ENCODE measurements at regions not wholly inside any gene's neighbourhood (a gene's known extent, or its start where the extent isn't known, plus 50 kb on each side); places are given as distances from the start of the nearest gene placed in this dataset.

- no peak for DNase-seq (ENCODE audit: low read depth in 2 of 2)
These were observed 139.9 kb upstream of the PLET1 start for GRCh38 chr11:112400476-112401014.

- no peak for DNase-seq (ENCODE audit: low read depth in 2 of 2)
These were observed 140.5 kb upstream of the PLET1 start for GRCh38 chr11:112401036-112401769.

DNA sequence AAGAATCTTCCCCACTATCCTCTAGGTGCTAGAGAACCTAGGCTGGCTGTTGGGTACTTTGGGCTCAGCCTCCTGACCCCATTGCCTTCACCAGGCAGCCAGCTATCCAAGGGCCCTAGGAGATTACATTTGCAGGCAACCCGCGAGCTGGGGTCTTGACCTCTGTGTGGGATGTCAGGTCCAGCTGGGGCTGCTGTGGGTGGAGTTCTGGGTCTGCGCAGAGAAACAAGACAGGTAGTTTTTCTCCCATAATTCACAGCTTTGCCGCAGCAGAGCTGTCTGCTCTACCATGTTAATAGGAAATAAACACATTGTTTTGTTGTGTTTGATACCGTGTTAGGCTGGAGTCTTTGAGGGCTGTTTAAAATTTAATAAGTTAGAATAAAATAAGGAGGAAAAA lies 142.8 kb upstream of the PLET1 start:
- no peak for DNase-seq (ENCODE audit: low read depth in 2 of 2)

DNA sequence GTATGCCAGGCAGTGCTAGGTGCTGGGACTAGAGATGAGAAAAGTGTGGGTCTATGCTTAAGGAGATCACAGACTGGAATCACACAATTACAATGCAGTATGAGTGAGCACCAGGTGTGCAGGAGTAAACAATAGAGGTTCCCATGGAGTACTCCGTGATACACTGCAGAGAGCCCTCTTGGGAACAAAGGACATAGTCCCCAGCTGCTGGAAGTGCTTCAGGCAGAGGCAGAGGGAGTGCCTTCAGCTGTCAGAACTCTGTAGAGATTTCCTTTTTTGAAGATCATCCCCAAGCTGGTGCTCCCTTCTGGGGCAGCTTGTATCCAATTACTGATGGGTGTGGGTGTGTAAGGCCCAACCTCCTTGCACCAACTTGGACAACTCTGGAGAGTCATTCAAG lies 143.5 kb upstream of the PLET1 start:
- no peak for DNase-seq (ENCODE audit: low read depth in 2 of 2)

DNA sequence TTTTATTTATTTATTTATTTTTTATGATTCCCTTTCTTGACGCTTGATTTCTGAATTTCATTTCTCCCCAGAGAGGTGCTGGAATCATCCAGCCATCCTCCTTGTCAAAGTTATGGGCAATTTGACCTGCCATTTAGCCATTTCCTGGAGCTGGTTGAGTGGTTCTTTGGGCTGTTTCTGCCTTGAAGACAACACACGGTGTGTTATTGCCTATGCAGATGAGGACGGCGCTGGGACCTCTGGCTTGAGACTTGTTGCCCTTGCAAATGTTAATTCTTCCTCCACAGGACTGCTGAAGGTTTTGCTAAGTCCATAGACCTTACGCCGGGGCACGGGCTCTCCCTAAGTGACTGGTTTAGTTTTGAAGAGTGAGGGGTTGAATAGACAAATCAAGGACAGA lies 147.9 kb upstream of the PLET1 start:
- no peak for DNase-seq (ENCODE audit: low read depth in 2 of 2)

DNA sequence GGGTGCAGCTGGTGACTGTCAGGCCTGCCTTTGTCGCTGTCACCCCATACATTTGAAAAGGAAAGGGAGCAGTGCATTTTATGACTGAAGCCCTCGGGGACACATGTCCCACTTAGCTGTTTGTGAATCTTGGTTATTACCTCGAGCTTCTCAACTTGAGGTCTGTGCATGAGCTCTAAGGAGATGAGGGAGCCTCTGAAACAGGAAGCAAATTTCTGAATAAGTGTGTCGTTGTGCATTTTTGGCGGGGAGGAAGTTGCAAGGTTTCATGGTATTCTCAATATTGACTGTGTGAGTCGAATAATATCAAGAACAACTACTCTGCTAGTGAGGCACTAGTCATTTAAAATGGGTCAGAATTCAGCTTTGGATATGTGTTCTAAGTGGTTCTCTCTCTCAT lies 149.7 kb upstream of the PLET1 start:
- no peak for DNase-seq (ENCODE audit: low read depth in 2 of 2)

GRCh38 chr11:112412383-112412782 lies 151.7 kb upstream of the PLET1 start:
- no peak for DNase-seq (ENCODE audit: low read depth in 2 of 2)

DNA sequence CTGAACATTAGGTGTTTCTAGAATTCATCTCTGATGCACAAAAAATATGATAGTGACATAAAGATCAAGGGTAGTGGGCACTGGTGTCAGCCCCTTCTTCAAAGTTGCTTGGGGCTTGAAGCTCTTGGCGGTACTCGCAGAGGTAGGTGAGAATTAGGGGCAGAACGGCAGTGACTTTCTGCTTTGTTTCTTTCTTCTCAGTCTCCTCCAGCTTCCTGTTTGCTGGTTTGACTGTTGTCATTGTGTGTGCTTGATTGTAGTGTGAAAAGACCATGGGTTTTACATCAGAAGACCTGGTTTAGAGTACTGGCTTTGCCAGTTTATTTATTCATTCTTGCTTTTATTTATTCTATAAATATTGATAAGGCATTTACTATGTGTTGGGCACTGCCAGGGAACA lies 156.7 kb upstream of the PLET1 start:
- no peak for DNase-seq (ENCODE audit: low read depth in 2 of 2)

- no peak for DNase-seq (ENCODE audit: low read depth in 2 of 2)
These were observed 157.8 kb upstream of the PLET1 start for GRCh38 chr11:112418438-112418837.

- no peak for DNase-seq (ENCODE audit: low read depth in 2 of 2)
These were observed 161.2 kb upstream of the PLET1 start for GRCh38 chr11:112421879-112422278.

DNA sequence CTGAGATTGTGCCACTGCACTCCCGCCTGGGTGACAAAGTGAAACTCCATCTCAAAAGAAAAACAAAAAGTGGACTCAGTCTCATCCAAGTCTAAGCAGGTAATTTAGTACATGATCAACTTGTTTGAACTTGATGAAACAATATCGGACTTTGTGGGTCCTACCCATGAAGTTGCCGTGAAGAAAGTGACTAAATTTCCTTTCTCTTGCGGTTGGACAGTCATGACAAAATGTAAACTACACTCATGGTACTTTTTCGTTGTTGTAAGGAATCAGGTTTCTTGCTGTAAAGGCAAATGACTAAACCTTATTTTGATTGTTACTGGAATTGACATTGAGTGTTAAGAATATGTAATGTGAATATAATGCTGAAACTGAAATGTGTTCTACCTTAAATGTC lies 164.5 kb upstream of the PLET1 start:
- DNase-seq (ENCODE audit: low read depth in 2 of 2), result no peak

- DNase-seq (ENCODE audit: low read depth in 2 of 2), result no peak
These were observed 176.4 kb upstream of the PLET1 start for GRCh38 chr11:112437096-112437495.

DNA sequence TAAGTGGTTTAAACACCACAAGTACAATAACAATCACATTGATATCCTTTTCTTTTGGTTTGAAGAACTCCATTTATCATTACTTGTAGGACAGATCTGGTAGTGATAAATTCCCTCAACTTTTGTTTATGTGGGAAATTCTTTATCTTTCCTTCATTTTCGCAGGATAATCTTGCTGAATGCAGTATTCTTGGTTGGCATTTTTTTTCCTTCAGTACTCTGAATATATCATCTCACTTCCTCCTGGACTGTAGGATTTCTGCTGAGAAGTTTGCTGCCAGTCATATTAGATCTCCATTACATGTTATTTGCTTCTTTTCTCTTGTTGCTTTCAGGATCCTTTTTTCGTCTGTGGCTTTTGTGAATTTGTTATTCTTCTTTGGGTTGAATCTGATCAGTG lies 179.0 kb upstream of the PLET1 start:
- no peak for DNase-seq (ENCODE audit: low read depth in 2 of 2)

- no peak for DNase-seq (ENCODE audit: low read depth in 2 of 2)
These were observed 179.9 kb upstream of the PLET1 start for GRCh38 chr11:112440518-112440917.

- DNase-seq (ENCODE audit: low read depth in 2 of 2), result no peak
These were observed 187.5 kb upstream of the PLET1 start for GRCh38 chr11:112448168-112448567.

- no peak for DNase-seq (ENCODE audit: low read depth in 2 of 2)
These were observed 188.1 kb upstream of the PLET1 start for GRCh38 chr11:112448806-112449205.

DNA sequence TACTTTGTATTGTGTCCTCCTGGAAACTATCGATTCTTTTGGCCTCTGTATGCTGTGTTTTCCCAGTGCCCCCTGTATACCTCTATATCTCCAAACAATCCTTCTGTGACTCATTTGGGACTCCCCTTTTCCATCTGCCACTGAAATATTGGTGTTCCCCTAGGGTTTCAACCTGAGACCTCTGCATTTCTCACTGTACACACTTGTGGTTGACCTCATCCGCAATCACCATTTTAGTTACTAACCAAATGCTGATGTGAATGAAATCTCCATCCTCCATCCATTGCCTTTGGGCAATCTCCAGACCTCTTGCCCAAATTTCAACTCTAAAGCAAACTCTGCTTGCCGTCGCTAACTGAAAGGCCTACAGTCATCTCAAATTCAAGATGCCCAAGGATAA lies 190.6 kb upstream of the PLET1 start:
- DNase-seq (ENCODE audit: low read depth in 2 of 2), result no peak

- no peak for DNase-seq (ENCODE audit: low read depth in 2 of 2)
These were observed 193.2 kb upstream of the PLET1 start for GRCh38 chr11:112453601-112454577.

DNA sequence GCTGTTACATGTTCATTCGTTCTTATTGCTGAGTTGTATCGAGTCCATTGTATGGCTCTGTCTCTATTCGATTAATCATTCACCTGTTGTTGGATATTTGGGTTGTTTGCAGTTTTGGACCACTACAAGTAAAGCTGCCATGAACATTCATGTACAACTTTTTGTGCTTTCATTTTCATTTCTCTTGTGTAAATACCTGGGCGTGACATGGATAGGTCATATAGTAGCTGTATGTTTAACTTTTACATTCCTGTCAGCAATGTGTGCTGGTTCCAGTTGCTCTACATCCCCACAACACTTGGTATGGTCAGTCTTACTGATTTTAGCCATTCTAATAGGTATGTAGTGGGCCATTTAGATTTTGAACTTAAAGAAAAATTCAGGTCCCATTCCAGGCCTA lies 194.2 kb upstream of the PLET1 start:
- DNase-seq (ENCODE audit: low read depth in 2 of 2), result no peak

DNA sequence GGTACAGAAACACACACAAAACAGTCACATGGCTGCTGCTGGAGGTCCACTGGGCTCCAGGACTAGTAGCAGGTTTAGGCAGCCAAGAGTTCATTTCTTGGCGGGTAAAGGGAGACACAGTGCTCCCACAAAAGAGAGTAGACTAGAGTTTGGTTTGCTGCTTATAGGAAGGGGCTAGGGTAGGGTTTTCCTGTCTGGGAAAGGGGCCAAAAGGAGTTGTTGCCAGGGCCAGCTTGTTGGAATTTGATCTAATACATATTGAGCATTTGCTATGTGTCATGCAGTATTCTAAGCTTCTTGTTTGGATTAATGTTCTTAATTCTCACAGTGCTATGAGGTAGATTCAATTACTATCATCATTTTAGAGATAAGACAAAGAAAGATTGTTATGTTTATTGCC lies 195.1 kb upstream of the PLET1 start:
- no peak for DNase-seq (ENCODE audit: low read depth in 2 of 2)

- no peak for DNase-seq (ENCODE audit: low read depth in 2 of 2)
These were observed 196.9 kb upstream of the PLET1 start for GRCh38 chr11:112457532-112457931.

DNA sequence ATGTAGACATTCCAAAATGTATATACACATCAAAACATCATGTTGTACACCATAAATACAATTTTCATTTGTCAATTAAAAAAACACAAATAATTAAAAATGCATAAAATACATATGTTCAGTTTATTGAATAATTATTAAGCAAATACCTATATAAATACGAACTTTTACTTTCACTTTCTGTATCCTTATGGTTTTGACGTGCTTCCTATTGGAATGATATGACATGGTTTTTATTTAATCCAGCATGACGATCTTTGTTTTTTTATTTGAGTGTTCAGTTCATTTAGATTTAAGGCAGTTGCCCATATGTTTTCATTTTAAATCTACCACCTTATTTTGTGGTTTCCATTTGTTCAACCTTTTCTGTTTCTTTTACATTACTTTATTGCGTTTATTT lies 198.3 kb upstream of the PLET1 start:
- DNase-seq (ENCODE audit: low read depth in 2 of 2), result no peak

DNA sequence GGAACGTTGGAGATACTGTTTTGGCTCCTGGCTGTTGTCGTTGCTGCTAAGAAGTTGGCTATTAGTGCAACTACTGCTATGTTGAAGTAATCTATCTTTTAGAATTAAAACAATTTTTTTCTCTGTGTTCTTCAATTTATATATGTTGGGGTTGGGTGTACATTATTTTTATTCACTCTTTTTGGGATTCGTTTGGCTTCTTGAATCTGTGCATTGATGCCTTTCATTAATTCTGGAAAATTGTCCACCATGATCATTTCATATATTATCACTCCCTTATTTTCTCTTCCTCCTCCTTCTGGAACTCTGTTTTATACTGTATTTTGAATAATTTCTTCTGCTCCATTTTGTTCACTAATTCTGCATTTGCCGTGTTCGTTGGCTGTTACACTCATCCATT lies 199.5 kb upstream of the PLET1 start:
- no peak for DNase-seq (ENCODE audit: low read depth in 2 of 2)
